GM23248 (cell line): ENCODE measurements at regions not wholly inside any gene's neighbourhood (a gene's known extent, or its start where the extent isn't known, plus 50 kb on each side); places are given as distances from the start of the nearest gene placed in this dataset.

Experiments used
- EZH2 ChIP-seq: fragments of 200-600 bp; sonication (generic); IDR thresholded peaks from 2 replicates; pipeline ENCODE4 v1.6.1; 2018; ENCODE audit warnings: antibody characterized with exemption, mild to moderate bottlenecking; ENCODE audit not compliant: insufficient read depth, poor library complexity, severe bottlenecking
- EZH2phosphoT487 ChIP-seq: fragments of 200-600 bp; sonication (generic); IDR thresholded peaks from 2 replicates; pipeline ENCODE4 v1.6.1; 2018; ENCODE audit warnings: antibody characterized with exemption, moderate library complexity, mild to moderate bottlenecking, low read depth; ENCODE audit not compliant: insufficient read depth

DNA sequence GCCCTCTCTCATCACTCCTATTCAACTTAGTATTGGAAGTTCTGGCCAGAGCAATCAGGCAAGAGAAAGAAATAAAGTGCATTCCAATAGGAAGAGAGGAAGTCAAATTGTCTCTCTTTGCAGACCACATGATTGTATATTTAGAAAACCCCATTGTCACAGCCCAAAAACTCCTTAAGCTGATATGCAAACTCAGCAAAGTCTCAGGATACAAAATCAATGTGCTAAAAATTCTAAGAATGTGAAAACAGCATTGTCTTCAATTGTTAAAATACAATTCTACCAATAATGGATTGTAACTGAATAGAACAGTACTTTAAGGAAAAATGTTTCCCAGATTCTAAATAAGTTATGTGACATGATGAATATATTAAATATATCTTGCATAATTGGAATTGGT lies 2269.2 kb upstream of the PCDH20 start:
- TF ChIP-seq EZH2 (no peak), EZH2phosphoT487 (no peak)
